Left ventricle myocardium inferior (tissue), 1 donor: ENCODE measurements at regions not wholly inside any gene's neighbourhood (a gene's known extent, or its start where the extent isn't known, plus 50 kb on each side); places are given as distances from the start of the nearest gene placed in this dataset.

Experiments used
- DNase-seq: peaks from one replicate; pipeline ENCODE4 v3.0.0-alpha.2; 2020
- H3K27ac ChIP-seq: fragments of 200-600 bp; replicated peaks from 2 replicates; pipeline ENCODE4 v1.8.0; 2021
- H3K27me3 ChIP-seq: fragments of 200-600 bp; 2 replicates; pipeline ENCODE4 v1.8.0; 2021; ENCODE audit warnings: low read depth
- H3K36me3 ChIP-seq: fragments of 200-600 bp; 2 replicates; pipeline ENCODE4 v1.8.0; 2021
- H3K4me1 ChIP-seq: fragments of 200-600 bp; 2 replicates; pipeline ENCODE4 v1.8.0; 2021
- H3K4me3 ChIP-seq: fragments of 200-600 bp; 2 replicates; pipeline ENCODE4 v1.8.0; 2021; ENCODE audit warnings: mild to moderate bottlenecking, moderate library complexity
- H3K9me3 ChIP-seq: fragments of 200-600 bp; replicated peaks from 2 replicates; pipeline ENCODE4 v1.8.0; 2021
- CTCF ChIP-seq: fragments of 200-600 bp; IDR thresholded peaks from 2 replicates; pipeline ENCODE4 v1.8.0; 2021; ENCODE audit warnings: antibody characterized with exemption, mild to moderate bottlenecking, borderline replicate concordance
- intact Hi-C: fragments of 100-400 bp; cut with micrococcal nuclease; formaldehyde crosslinking; loops from one replicate; pipeline ENCODE4 v1.11.0; 2022
- donor health status: DM: no; HTN: yes; CAD: no; lungs with severe emphysema.

- Histone ChIP-seq H3K27me3 (no peaks in the 10 kb centered on the region), H3K9me3 (no peaks in the 10 kb centered on the region), H3K27ac (no peak overlapping the region), H3K4me3 (no peak overlapping the region), H3K4me1 (no peaks in the 10 kb centered on the region), H3K36me3 (no peaks in the 10 kb centered on the region)
- intact Hi-C loops = no loop called here
- no peak for DNase-seq
- TF ChIP-seq CTCF = no peak
Measured at GRCh38 chr7:81583090-81583489, 186.8 kb downstream of the HGF start.

- no peak for DNase-seq
- intact Hi-C loops = no loop called here
Measured at GRCh38 chr7:81577642-81578340, 192.1 kb downstream of the HGF start.

GRCh38 chr7:81574723-81575326, 195.0 kb downstream of the HGF start:
- H3K36me3 ChIP-seq = no peaks in the 10 kb centered on the region
- no peak overlapping the region for H3K4me3 ChIP-seq
- H3K9me3 ChIP-seq = no peaks in the 10 kb centered on the region
- no peaks in the 10 kb centered on the region for H3K4me1 ChIP-seq
- no peak for DNase-seq
- no peak for TF ChIP-seq CTCF
- intact Hi-C loops = no loop called here
- H3K27ac ChIP-seq = no peak overlapping the region
- no peaks in the 10 kb centered on the region for H3K27me3 ChIP-seq

More at GRCh38 chr7:81577642-81578340, 192.1 kb downstream of the HGF start:
- no peak overlapping the region for H3K4me3 ChIP-seq
- no peak for TF ChIP-seq CTCF
- H3K27ac ChIP-seq = no peak overlapping the region
- H3K27me3 ChIP-seq = no peaks in the 10 kb centered on the region
- H3K9me3 ChIP-seq = no peaks in the 10 kb centered on the region
- H3K36me3 ChIP-seq = no peaks in the 10 kb centered on the region
- no peaks in the 10 kb centered on the region for H3K4me1 ChIP-seq

GRCh38 chr7:81573932-81574331, 195.9 kb downstream of the HGF start:
- intact Hi-C loops = no loop called here
- no peaks in the 10 kb centered on the region for H3K4me1 ChIP-seq
- DNase-seq = no peak
- no peaks in the 10 kb centered on the region for H3K36me3 ChIP-seq
- no peaks in the 10 kb centered on the region for H3K9me3 ChIP-seq
- no peak for TF ChIP-seq CTCF
- no peaks in the 10 kb centered on the region for H3K27me3 ChIP-seq
- H3K27ac ChIP-seq = no peak overlapping the region
- H3K4me3 ChIP-seq = no peak overlapping the region

GRCh38 chr7:81573128-81573527, 196.7 kb downstream of the HGF start:
- TF ChIP-seq CTCF = no peak
- Histone ChIP-seq H3K4me1 (no peaks in the 10 kb centered on the region), H3K36me3 (no peaks in the 10 kb centered on the region), H3K27ac (no peak overlapping the region), H3K27me3 (no peaks in the 10 kb centered on the region), H3K9me3 (no peaks in the 10 kb centered on the region), H3K4me3 (no peak overlapping the region)
- intact Hi-C loops = no loop called here
- no peak for DNase-seq
